GM23338 (cell line): ENCODE measurements at regions not wholly inside any gene's neighbourhood (a gene's known extent, or its start where the extent isn't known, plus 50 kb on each side); places are given as distances from the start of the nearest gene placed in this dataset.
"Not testable (repeated sequence)": the region's sequence is repeated elsewhere in the genome, so short reads cannot be mapped to it uniquely, and the experiment has no call there.

ENCODE experiments used
- CREB1 ChIP-seq: fragments of 250-450 bp; sonication (Bioruptor Pico); IDR thresholded peaks from 2 replicates; pipeline ENCODE4 v1.5.0; 2020; ENCODE audit warnings: low read depth, mild to moderate bottlenecking, moderate library complexity
- EZH2 ChIP-seq: fragments of 200-600 bp; sonication (generic); IDR thresholded peaks from one replicate; pipeline ENCODE4 v1.8.0; 2017; ENCODE audit warnings: antibody characterized with exemption, mild to moderate bottlenecking, low read depth; ENCODE audit not compliant: unreplicated experiment
- EZH2phosphoT487 ChIP-seq: fragments of 200-600 bp; sonication (generic); IDR thresholded peaks from one replicate; pipeline ENCODE4 v1.8.1; 2018; ENCODE audit warnings: antibody characterized with exemption; ENCODE audit not compliant: unreplicated experiment
- POLR2AphosphoS5 ChIP-seq: IDR thresholded peaks from 2 replicates; pipeline ENCODE4 v1.6.1; 2016; ENCODE audit warnings: antibody characterized with exemption, low read depth
- TF ChIP-seq, protein P1 (sequence below), 2 experiments: fragments of 200-600 bp in 1 of 2; sonication (generic) in 1 of 2; conservative IDR thresholded peaks; 2 replicates each; pipeline versions ENCODE4 v1.5.1 to v1.6.1; 2016 to 2017; ENCODE audit warnings: antibody characterized with exemption in 2 of 2, low read depth in 2 of 2, mild to moderate bottlenecking in 2 of 2, moderate library complexity in 1 of 2
- TF ChIP-seq, protein P2 (sequence below): IDR thresholded peaks from one replicate; pipeline ENCODE4 v1.6.1; 2018; ENCODE audit warnings: antibody characterized with exemption; ENCODE audit not compliant: unreplicated experiment
- TF ChIP-seq, protein P3 (sequence below): fragments of 250-450 bp; sonication (Bioruptor Pico); IDR thresholded peaks from 2 replicates; pipeline ENCODE4 v1.5.0; 2020; ENCODE audit warnings: mild to moderate bottlenecking, moderate library complexity
- TF ChIP-seq, protein P4 (sequence below): IDR thresholded peaks from 2 replicates; pipeline ENCODE4 v1.6.1; 2016; ENCODE audit warnings: antibody characterized with exemption

DNA sequence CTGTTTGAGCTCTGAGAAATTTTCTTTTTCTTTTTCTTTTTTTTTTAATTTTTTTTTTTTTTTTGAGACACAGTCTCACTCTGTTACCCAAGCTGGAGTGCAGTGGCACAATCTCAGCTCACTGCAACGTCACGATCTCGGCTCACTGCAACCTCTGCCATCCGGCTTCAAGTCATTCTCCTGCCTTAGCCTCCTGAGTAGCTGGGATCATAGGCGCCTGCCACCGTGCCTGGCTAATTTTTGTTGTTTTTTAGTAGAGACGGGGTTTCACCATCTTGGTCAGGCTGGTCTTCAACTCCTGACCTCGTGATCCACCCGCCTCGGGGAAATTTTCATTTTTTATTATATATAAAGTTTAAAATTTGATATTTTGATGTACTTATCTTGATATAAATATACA is 1870.7 kb upstream of the LRRTM1 start:
- TF ChIP-seq, protein P1, sequence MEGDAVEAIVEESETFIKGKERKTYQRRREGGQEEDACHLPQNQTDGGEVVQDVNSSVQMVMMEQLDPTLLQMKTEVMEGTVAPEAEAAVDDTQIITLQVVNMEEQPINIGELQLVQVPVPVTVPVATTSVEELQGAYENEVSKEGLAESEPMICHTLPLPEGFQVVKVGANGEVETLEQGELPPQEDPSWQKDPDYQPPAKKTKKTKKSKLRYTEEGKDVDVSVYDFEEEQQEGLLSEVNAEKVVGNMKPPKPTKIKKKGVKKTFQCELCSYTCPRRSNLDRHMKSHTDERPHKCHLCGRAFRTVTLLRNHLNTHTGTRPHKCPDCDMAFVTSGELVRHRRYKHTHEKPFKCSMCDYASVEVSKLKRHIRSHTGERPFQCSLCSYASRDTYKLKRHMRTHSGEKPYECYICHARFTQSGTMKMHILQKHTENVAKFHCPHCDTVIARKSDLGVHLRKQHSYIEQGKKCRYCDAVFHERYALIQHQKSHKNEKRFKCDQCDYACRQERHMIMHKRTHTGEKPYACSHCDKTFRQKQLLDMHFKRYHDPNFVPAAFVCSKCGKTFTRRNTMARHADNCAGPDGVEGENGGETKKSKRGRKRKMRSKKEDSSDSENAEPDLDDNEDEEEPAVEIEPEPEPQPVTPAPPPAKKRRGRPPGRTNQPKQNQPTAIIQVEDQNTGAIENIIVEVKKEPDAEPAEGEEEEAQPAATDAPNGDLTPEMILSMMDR (conservative IDR thresholded peaks at IDR 0.05; ENCODE audit: low read depth in 2 of 2) = not testable (repeated sequence)
- TF ChIP-seq EZH2phosphoT487; POLR2AphosphoS5; EZH2; CREB1 (CRISPR knock-in tag): not testable (repeated sequence)
- TF ChIP-seq, protein P2, sequence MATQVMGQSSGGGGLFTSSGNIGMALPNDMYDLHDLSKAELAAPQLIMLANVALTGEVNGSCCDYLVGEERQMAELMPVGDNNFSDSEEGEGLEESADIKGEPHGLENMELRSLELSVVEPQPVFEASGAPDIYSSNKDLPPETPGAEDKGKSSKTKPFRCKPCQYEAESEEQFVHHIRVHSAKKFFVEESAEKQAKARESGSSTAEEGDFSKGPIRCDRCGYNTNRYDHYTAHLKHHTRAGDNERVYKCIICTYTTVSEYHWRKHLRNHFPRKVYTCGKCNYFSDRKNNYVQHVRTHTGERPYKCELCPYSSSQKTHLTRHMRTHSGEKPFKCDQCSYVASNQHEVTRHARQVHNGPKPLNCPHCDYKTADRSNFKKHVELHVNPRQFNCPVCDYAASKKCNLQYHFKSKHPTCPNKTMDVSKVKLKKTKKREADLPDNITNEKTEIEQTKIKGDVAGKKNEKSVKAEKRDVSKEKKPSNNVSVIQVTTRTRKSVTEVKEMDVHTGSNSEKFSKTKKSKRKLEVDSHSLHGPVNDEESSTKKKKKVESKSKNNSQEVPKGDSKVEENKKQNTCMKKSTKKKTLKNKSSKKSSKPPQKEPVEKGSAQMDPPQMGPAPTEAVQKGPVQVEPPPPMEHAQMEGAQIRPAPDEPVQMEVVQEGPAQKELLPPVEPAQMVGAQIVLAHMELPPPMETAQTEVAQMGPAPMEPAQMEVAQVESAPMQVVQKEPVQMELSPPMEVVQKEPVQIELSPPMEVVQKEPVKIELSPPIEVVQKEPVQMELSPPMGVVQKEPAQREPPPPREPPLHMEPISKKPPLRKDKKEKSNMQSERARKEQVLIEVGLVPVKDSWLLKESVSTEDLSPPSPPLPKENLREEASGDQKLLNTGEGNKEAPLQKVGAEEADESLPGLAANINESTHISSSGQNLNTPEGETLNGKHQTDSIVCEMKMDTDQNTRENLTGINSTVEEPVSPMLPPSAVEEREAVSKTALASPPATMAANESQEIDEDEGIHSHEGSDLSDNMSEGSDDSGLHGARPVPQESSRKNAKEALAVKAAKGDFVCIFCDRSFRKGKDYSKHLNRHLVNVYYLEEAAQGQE = not testable (repeated sequence)
- TF ChIP-seq, protein P3, sequence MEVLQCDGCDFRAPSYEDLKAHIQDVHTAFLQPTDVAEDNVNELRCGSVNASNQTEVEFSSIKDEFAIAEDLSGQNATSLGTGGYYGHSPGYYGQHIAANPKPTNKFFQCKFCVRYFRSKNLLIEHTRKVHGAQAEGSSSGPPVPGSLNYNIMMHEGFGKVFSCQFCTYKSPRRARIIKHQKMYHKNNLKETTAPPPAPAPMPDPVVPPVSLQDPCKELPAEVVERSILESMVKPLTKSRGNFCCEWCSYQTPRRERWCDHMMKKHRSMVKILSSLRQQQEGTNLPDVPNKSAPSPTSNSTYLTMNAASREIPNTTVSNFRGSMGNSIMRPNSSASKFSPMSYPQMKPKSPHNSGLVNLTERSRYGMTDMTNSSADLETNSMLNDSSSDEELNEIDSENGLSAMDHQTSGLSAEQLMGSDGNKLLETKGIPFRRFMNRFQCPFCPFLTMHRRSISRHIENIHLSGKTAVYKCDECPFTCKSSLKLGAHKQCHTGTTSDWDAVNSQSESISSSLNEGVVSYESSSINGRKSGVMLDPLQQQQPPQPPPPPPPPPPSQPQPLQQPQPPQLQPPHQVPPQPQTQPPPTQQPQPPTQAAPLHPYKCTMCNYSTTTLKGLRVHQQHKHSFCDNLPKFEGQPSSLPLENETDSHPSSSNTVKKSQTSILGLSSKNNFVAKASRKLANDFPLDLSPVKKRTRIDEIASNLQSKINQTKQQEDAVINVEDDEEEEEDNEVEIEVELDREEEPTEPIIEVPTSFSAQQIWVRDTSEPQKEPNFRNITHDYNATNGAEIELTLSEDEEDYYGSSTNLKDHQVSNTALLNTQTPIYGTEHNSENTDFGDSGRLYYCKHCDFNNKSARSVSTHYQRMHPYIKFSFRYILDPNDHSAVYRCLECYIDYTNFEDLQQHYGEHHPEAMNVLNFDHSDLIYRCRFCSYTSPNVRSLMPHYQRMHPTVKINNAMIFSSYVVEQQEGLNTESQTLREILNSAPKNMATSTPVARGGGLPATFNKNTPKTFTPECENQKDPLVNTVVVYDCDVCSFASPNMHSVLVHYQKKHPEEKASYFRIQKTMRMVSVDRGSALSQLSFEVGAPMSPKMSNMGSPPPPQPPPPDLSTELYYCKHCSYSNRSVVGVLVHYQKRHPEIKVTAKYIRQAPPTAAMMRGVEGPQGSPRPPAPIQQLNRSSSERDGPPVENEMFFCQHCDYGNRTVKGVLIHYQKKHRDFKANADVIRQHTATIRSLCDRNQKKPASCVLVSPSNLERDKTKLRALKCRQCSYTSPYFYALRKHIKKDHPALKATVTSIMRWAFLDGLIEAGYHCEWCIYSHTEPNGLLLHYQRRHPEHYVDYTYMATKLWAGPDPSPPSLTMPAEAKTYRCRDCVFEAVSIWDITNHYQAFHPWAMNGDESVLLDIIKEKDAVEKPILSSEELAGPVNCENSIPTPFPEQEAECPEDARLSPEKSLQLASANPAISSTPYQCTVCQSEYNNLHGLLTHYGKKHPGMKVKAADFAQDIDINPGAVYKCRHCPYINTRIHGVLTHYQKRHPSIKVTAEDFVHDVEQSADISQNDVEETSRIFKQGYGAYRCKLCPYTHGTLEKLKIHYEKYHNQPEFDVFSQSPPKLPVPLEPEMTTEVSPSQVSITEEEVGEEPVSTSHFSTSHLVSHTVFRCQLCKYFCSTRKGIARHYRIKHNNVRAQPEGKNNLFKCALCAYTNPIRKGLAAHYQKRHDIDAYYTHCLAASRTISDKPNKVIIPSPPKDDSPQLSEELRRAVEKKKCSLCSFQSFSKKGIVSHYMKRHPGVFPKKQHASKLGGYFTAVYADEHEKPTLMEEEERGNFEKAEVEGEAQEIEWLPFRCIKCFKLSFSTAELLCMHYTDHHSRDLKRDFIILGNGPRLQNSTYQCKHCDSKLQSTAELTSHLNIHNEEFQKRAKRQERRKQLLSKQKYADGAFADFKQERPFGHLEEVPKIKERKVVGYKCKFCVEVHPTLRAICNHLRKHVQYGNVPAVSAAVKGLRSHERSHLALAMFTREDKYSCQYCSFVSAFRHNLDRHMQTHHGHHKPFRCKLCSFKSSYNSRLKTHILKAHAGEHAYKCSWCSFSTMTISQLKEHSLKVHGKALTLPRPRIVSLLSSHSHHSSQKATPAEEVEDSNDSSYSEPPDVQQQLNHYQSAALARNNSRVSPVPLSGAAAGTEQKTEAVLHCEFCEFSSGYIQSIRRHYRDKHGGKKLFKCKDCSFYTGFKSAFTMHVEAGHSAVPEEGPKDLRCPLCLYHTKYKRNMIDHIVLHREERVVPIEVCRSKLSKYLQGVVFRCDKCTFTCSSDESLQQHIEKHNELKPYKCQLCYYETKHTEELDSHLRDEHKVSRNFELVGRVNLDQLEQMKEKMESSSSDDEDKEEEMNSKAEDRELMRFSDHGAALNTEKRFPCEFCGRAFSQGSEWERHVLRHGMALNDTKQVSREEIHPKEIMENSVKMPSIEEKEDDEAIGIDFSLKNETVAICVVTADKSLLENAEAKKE (CRISPR knock-in tag) = not testable (repeated sequence)
- TF ChIP-seq, protein P4, sequence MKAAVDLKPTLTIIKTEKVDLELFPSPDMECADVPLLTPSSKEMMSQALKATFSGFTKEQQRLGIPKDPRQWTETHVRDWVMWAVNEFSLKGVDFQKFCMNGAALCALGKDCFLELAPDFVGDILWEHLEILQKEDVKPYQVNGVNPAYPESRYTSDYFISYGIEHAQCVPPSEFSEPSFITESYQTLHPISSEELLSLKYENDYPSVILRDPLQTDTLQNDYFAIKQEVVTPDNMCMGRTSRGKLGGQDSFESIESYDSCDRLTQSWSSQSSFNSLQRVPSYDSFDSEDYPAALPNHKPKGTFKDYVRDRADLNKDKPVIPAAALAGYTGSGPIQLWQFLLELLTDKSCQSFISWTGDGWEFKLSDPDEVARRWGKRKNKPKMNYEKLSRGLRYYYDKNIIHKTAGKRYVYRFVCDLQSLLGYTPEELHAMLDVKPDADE = not testable (repeated sequence)
